B cell (primary cell): ENCODE measurements at regions not wholly inside any gene's neighbourhood (a gene's known extent, or its start where the extent isn't known, plus 50 kb on each side); places are given as distances from the start of the nearest gene placed in this dataset.

Experiments
- ATAC-seq: fragments of 200-7000 bp; cut with Tn5 transposase; one replicate; pipeline ENCODE4 v1.10.0; 2021; ENCODE audit warnings: low read depth, mild to moderate bottlenecking, moderate number of reproducible peaks, moderate library complexity
- CTCF ChIA-PET: fragments of 350-600 bp; sonication (Branson Sonifier 250); formaldehyde crosslinking; loops from one replicate; lab custom pipeline; 2021; ENCODE audit warnings: antibody characterized with exemption, inconsistent platforms; lab: Charles Lee
- POLR2A ChIA-PET: fragments of 350-600 bp; sonication (Branson Sonifier 250); formaldehyde crosslinking; loops from one replicate; lab custom pipeline; 2021; ENCODE audit warnings: antibody characterized with exemption; lab: Charles Lee
- DNase-seq: peaks from one replicate; pipeline ENCODE4 v3.0.0; 2013
- H2AFZ ChIP-seq: 2 replicates; pipeline ENCODE4 v1.6.1; 2012; ENCODE audit warnings: mild to moderate bottlenecking, low read depth, low read length; ENCODE audit not compliant: insufficient read depth, poor library complexity, severe bottlenecking
- H3K27ac ChIP-seq, 2 donors: 1 replicate in 1 of 2; 2 replicates in 1 of 2; pipeline ENCODE4 v1.5.1; 2012 to 2013; ENCODE audit warnings: low read length in 2 of 2, mild to moderate bottlenecking in 2 of 2, moderate library complexity in 1 of 2
- H3K27me3 ChIP-seq, 4 experiments: fragments of 200-600 bp in 1 of 4; sonication (generic) in 1 of 4; replicated peaks in 1 of 4; 1 replicate in 2 of 4; 2 replicates in 2 of 4; pipeline versions ENCODE4 v1.6.1 to v1.7.0; 2013 to 2016; ENCODE audit warnings: low read length in 3 of 4, mild to moderate bottlenecking in 2 of 4, mixed read lengths in 1 of 4, moderate library complexity in 1 of 4; ENCODE audit not compliant: insufficient read depth in 4 of 4, control insufficient read depth in 3 of 4; ENCODE audit errors: control extremely low read depth in 1 of 4
- H3K36me3 ChIP-seq, 2 experiments: replicated peaks in 1 of 2; 1 replicate in 1 of 2; 2 replicates in 1 of 2; pipeline versions ENCODE4 v1.6.1 to v1.7.1; 2013; ENCODE audit warnings: low read length in 1 of 2; ENCODE audit not compliant: insufficient read depth in 2 of 2, control insufficient read depth in 1 of 2; ENCODE audit errors: control extremely low read depth in 1 of 2, extremely low read depth in 1 of 2
- H3K4me1 ChIP-seq, 2 donors: fragments of 200-600 bp in 1 of 2; sonication (generic) in 1 of 2; 1 replicate in 1 of 2; 2 replicates in 1 of 2; pipeline versions ENCODE4 v1.5.1 to v1.6.1; 2013 to 2017; ENCODE audit warnings: low read length in 2 of 2; ENCODE audit not compliant: control insufficient read depth in 2 of 2, insufficient read depth in 2 of 2
- H3K4me2 ChIP-seq: replicated peaks from 2 replicates; pipeline ENCODE3; 2012; ENCODE audit warnings: mild to moderate bottlenecking, low read depth, low read length; ENCODE audit not compliant: poor library complexity, severe bottlenecking
- H3K4me3 ChIP-seq, 5 experiments: fragments of 200-600 bp in 1 of 5; sonication (generic) in 1 of 5; 1 replicate in 3 of 5; 2 replicates in 2 of 5; pipeline versions ENCODE4 v1.5.1 to v1.7.0; 2011 to 2016; ENCODE audit warnings: low read length in 4 of 5, mild to moderate bottlenecking in 4 of 5, low read depth in 2 of 5, control low read depth in 1 of 5, moderate library complexity in 1 of 5; ENCODE audit not compliant: insufficient read depth in 1 of 5; ENCODE audit errors: control extremely low read depth in 1 of 5, extremely low read depth in 1 of 5
- H3K79me2 ChIP-seq: fragments of 200-600 bp; sonication (generic); one replicate; pipeline ENCODE4 v1.6.0; 2016; ENCODE audit warnings: low read length; ENCODE audit not compliant: control insufficient read depth, insufficient read depth
- H3K9ac ChIP-seq: fragments of 200-600 bp; sonication (generic); 2 replicates; pipeline ENCODE4 v1.6.1; 2017; ENCODE audit warnings: mild to moderate bottlenecking, low read length, moderate library complexity
- H3K9me3 ChIP-seq, 3 donors: one replicate each; pipeline versions ENCODE4 v1.6.1 to v1.7.1; 2013; ENCODE audit warnings: low read length in 2 of 3; ENCODE audit not compliant: control insufficient read depth in 2 of 3, insufficient read depth in 1 of 3; ENCODE audit errors: control extremely low read depth in 1 of 3
- H4K20me1 ChIP-seq: 2 replicates; pipeline ENCODE4 v1.6.0; 2012; ENCODE audit warnings: mild to moderate bottlenecking, low read length; ENCODE audit not compliant: insufficient read depth, control insufficient read depth, poor library complexity, severe bottlenecking
- H3K27ac Mint-ChIP-seq: one replicate; pipeline ENCODE4 v1.8.0; 2021; ENCODE audit warnings: mixed read lengths
- H3K27me3 Mint-ChIP-seq: one replicate; pipeline ENCODE4 v1.8.0; 2021; ENCODE audit warnings: mixed read lengths
- H3K4me1 Mint-ChIP-seq: one replicate; pipeline ENCODE4 v1.8.0; 2021; ENCODE audit warnings: mixed read lengths
- H3K4me3 Mint-ChIP-seq: one replicate; pipeline ENCODE4 v1.8.0; 2021; ENCODE audit warnings: mixed read lengths
- H3K9me3 Mint-ChIP-seq: one replicate; pipeline ENCODE4 v1.8.0; 2022; ENCODE audit warnings: mixed read lengths; ENCODE audit not compliant: insufficient read depth
- EZH2 ChIP-seq: IDR thresholded peaks from 2 replicates; pipeline ENCODE4 v1.6.1; 2012; ENCODE audit warnings: borderline replicate concordance, low read depth, mild to moderate bottlenecking, moderate library complexity, low read length; ENCODE audit not compliant: insufficient read depth, poor library complexity, severe bottlenecking
- WGBS: methylation state at CpG from one replicate; pipeline ENCODE4 v1.1.5; 2013; ENCODE audit warnings: missing lambda C conversion rate; ENCODE audit not compliant: insufficient coverage; 5-methylcytosine and 5-hydroxymethylcytosine counted together
- intact Hi-C: fragments of 100-400 bp; cut with micrococcal nuclease; formaldehyde crosslinking; loops from one replicate; pipeline ENCODE4 v1.10.0; 2022
- TF ChIP-seq, protein P1 (sequence below): fragments of 200-600 bp; IDR thresholded peaks from one replicate; pipeline ENCODE4 v1.8.0; 2022; ENCODE audit warnings: antibody characterized with exemption, mild to moderate bottlenecking

DNA sequence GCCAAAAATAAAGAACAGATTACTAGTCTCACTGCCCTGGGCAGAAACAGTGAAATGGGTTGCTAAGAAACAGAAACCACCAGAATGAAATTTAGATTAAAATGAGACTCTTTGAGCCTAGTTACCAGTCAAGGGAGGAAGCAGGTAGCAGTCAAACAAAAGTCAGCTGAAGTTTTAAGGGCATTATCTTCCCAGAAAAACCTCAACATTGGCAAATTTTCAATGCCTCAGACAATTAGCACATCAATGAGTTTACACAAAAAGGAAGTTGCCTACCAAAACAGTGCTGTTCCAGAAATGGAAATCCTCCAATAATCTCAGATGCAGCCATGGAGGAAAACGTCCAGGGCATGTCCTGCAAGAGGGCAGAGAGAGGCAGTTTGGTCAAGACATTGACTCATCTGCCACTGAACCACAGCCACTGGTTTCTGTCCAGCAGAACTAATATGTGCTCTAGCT lies 399.7 kb upstream of the ADGRB3 start:
- Mint-ChIP-seq H3K9me3 (peaks cover 6% of the 10 kb centered on the region), H3K27ac (no peak overlapping the region), H3K4me1 (no peaks in the 10 kb centered on the region), H3K4me3 (no peak overlapping the region), H3K27me3 (no peaks in the 10 kb centered on the region)
- no peaks in the 10 kb centered on the region for H3K4me1 ChIP-seq
- no peaks in the 10 kb centered on the region for H3K36me3 ChIP-seq
- no peaks in the 10 kb centered on the region for H3K27me3 ChIP-seq
- TF ChIP-seq, protein P1, sequence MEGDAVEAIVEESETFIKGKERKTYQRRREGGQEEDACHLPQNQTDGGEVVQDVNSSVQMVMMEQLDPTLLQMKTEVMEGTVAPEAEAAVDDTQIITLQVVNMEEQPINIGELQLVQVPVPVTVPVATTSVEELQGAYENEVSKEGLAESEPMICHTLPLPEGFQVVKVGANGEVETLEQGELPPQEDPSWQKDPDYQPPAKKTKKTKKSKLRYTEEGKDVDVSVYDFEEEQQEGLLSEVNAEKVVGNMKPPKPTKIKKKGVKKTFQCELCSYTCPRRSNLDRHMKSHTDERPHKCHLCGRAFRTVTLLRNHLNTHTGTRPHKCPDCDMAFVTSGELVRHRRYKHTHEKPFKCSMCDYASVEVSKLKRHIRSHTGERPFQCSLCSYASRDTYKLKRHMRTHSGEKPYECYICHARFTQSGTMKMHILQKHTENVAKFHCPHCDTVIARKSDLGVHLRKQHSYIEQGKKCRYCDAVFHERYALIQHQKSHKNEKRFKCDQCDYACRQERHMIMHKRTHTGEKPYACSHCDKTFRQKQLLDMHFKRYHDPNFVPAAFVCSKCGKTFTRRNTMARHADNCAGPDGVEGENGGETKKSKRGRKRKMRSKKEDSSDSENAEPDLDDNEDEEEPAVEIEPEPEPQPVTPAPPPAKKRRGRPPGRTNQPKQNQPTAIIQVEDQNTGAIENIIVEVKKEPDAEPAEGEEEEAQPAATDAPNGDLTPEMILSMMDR, result no peak
- TF ChIP-seq EZH2, result no peak
- no peak overlapping the region for H2AFZ ChIP-seq
- DNase-seq (no peak), ATAC-seq (no peak)
- no peaks in the 10 kb centered on the region for H3K79me2 ChIP-seq
- H3K9ac ChIP-seq, result no peak overlapping the region
- no peaks in the 10 kb centered on the region for H4K20me1 ChIP-seq
- no peaks in the 10 kb centered on the region for H3K9me3 ChIP-seq
- no peak overlapping the region for H3K4me3 ChIP-seq
- CTCF ChIA-PET, result no interaction called here
- POLR2A ChIA-PET, result no interaction called here
- H3K27ac ChIP-seq, result no peak overlapping the region
- WGBS, result 33% methylated on average over 1 of the region's 1 CpG
- intact Hi-C loops, result no loop called here
- no peak overlapping the region for H3K4me2 ChIP-seq

DNA sequence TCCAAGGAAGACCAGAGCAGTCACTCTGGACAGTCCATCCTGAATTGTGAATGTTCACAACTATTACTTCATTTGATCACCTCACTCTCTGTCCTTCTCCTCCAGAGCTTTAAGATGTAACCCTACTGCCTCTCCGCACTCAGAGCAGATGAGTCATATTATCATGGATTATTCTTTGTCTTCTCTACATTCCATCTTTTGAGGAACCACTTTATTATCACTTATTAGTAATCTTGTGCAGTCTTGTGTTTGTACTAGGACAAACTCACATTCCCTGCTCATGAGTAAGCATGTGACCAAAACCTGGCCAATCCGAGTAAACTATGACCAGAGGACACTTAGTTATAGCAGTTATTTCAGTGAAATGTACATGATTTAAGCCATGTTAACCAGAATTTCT lies 401.5 kb upstream of the ADGRB3 start:
- Histone ChIP-seq H4K20me1 (no peaks in the 10 kb centered on the region), H2AFZ (no peak overlapping the region), H3K4me1 (no peaks in the 10 kb centered on the region), H3K9me3 (no peaks in the 10 kb centered on the region), H3K9ac (no peak overlapping the region), H3K4me3 (no peak overlapping the region), H3K4me2 (no peak overlapping the region), H3K36me3 (no peaks in the 10 kb centered on the region), H3K27me3 (no peaks in the 10 kb centered on the region), H3K27ac (no peak overlapping the region), H3K79me2 (no peaks in the 10 kb centered on the region)
- Mint-ChIP-seq H3K4me1 (no peaks in the 10 kb centered on the region), H3K4me3 (no peak overlapping the region), H3K27me3 (no peaks in the 10 kb centered on the region), H3K9me3 (peaks cover 6% of the 10 kb centered on the region), H3K27ac (no peak overlapping the region)
- TF ChIP-seq, protein P1, result no peak
- no peak for TF ChIP-seq EZH2
- WGBS, result no CpG with 5 or more reads among the region's 2 CpGs
- no peak for ATAC-seq
- POLR2A ChIA-PET, result no interaction called here
- DNase-seq, result no peak
- CTCF ChIA-PET, result no interaction called here
- intact Hi-C loops, result no loop called here
